ENCODE measurements at regions not wholly inside any gene's neighbourhood (a gene's known extent, or its start where the extent isn't known, plus 50 kb on each side); places are given as distances from the start of the nearest gene placed in this dataset.

DNA sequence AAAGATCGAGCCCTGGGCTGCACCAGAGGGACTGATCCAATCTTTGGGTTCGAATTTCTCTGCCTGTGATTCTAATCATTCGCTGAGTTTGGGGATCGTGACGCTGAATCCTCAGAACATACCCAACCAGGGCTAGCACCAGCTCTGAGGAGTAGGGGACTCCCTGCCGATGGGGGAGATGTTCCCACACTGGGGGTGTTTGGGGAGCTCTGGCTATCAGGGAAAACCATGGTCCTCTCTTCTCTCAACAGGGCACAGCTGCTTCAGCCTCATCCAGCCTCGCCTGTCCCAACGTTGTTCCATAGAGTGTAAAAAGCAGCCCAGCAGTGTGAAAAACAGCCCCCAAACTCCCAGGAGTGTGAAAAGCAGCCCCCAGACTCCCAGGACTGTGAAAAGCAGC lies 136.6 kb downstream of the ANKRD60 start:
- no peak overlapping the region for H2AK5ac ChIP-seq (ENCODE audit: insufficient read length, low read length)

More for the DNA sequence above, 136.6 kb downstream of the ANKRD60 start:
- Histone ChIP-seq H3K79me1 (ENCODE audit: insufficient read depth, low read depth, low read length, poor library complexity, severe bottlenecking) (no peaks in the 10 kb centered on the region), H3T11ph (ENCODE audit: low read length) (no peak overlapping the region), H4K20me1 (ENCODE audit: control insufficient read depth, insufficient read depth, insufficient read length) (no peaks in the 10 kb centered on the region), H2BK120ac (ENCODE audit: low read depth, low read length, poor library complexity, severe bottlenecking) (no peak overlapping the region), H2BK15ac (ENCODE audit: low read depth, low read length) (no peak overlapping the region), H2AFZ (ENCODE audit: low read length) (no peak overlapping the region), H3K4me1 (ENCODE audit: insufficient read depth, low read length) (no peaks in the 10 kb centered on the region), H3K4ac (ENCODE audit: low read depth, low read length) (no peak overlapping the region), H3K23ac (ENCODE audit: insufficient read length, low read depth, low read length) (no peak overlapping the region), H3K14ac (ENCODE audit: insufficient read depth, low read length) (no peak overlapping the region), H2BK12ac (ENCODE audit: insufficient read length, low read depth, low read length) (no peak overlapping the region), H3K23me2 (ENCODE audit: insufficient read length, low read depth, low read length, poor library complexity, severe bottlenecking) (no peaks in the 10 kb centered on the region), H4K8ac (replicated peaks; ENCODE audit: insufficient read length, low read depth, low read length) (no peak overlapping the region), H2BK5ac (ENCODE audit: insufficient read length, low read length) (no peak overlapping the region), H4K5ac (ENCODE audit: insufficient read length, low read depth, low read length) (no peak overlapping the region), H3K9me3 (ENCODE audit: control insufficient read depth, low read depth, low read length) (no peaks in the 10 kb centered on the region), H3K27me3 (ENCODE audit: insufficient read depth, low read length) (no peaks in the 10 kb centered on the region), H4K91ac (ENCODE audit: insufficient read length, low read depth, low read length) (no peak overlapping the region), H3K79me2 (ENCODE audit: insufficient read depth, low read length) (no peaks in the 10 kb centered on the region), H2BK20ac (ENCODE audit: low read depth, low read length, poor library complexity, severe bottlenecking) (no peak overlapping the region), H3K56ac (ENCODE audit: insufficient read length, low read depth, low read length) (no peak overlapping the region), H3K18ac (ENCODE audit: insufficient read length, low read depth, low read length) (no peak overlapping the region), H3K9ac (ENCODE audit: extremely low read depth, insufficient read length, low read length) (no peak overlapping the region), H3K27ac (ENCODE audit: insufficient read length, low read depth, low read length) (no peak overlapping the region), H3K4me2 (ENCODE audit: insufficient read depth, insufficient read length, low read length) (no peak overlapping the region)
- no peak overlapping the region for H3K27ac Mint-ChIP-seq
- H3K4me1 Mint-ChIP-seq, result peaks cover 0 to 6% of the 10 kb centered on the region in 2 experiments; a peak in 3 of 4 replicates
- H3K9me3 Mint-ChIP-seq, result peaks cover 0 to 3% of the 10 kb centered on the region in 2 experiments; a peak in 2 of 5 replicates
- H3K36me3 Mint-ChIP-seq (ENCODE audit: insufficient read depth in 1 of 3, low read depth in 3 of 3), result no peaks in the 10 kb centered on the region; a peak in 2 of 7 replicates
- H3K4me3 Mint-ChIP-seq, result no peak overlapping the region
- WGBS (ENCODE audit: extremely low coverage, insufficient read length, low lambda C conversion rate), result no CpG with 5 or more reads among the region's 8 CpGs
- DNase-seq, result no peak
- TF ChIP-seq, protein P1, sequence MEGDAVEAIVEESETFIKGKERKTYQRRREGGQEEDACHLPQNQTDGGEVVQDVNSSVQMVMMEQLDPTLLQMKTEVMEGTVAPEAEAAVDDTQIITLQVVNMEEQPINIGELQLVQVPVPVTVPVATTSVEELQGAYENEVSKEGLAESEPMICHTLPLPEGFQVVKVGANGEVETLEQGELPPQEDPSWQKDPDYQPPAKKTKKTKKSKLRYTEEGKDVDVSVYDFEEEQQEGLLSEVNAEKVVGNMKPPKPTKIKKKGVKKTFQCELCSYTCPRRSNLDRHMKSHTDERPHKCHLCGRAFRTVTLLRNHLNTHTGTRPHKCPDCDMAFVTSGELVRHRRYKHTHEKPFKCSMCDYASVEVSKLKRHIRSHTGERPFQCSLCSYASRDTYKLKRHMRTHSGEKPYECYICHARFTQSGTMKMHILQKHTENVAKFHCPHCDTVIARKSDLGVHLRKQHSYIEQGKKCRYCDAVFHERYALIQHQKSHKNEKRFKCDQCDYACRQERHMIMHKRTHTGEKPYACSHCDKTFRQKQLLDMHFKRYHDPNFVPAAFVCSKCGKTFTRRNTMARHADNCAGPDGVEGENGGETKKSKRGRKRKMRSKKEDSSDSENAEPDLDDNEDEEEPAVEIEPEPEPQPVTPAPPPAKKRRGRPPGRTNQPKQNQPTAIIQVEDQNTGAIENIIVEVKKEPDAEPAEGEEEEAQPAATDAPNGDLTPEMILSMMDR (conservative IDR thresholded peaks at IDR 0.05), result no peak
- no peaks in the 10 kb centered on the region; the same call in none of the 2 replicates for H3K27me3 Mint-ChIP-seq (ENCODE audit: low read depth)
